OCI-LY7 (cell line): ENCODE measurements at regions not wholly inside any gene's neighbourhood (a gene's known extent, or its start where the extent isn't known, plus 50 kb on each side); places are given as distances from the start of the nearest gene placed in this dataset.

Experiments used
- BruUV-seq: library from RNA; stranded (reverse); fragments of 400-500 nt; replicated peaks from 2 replicates; lab custom pipeline; 2021; lab: Mats Ljungman, UMichigan
- CTCF ChIA-PET: fragments of 300-600 bp; sonication (Branson Sonifier 250); formaldehyde crosslinking; loops from one replicate; lab custom pipeline; 2022; ENCODE audit warnings: antibody characterized with exemption; ENCODE audit not compliant: unreplicated experiment; lab: Charles Lee
- POLR2A ChIA-PET: fragments of 300-600 bp; sonication (Branson Sonifier 250); formaldehyde crosslinking; loops from one replicate; lab custom pipeline; 2022; ENCODE audit warnings: antibody characterized with exemption; lab: Charles Lee
- DNase-seq: peaks from one replicate; pipeline ENCODE4 v3.0.0-alpha.2; 2015; ENCODE audit warnings: low spot score
- H2AFZ ChIP-seq: fragments of 200-600 bp; sonication (generic), shearing (Covaris generic); 2 replicates; pipeline ENCODE4 v1.6.1; 2014; ENCODE audit warnings: mild to moderate bottlenecking, antibody characterized with exemption, low read length, moderate library complexity
- H3K27ac ChIP-seq: fragments of 200-600 bp; sonication (generic); 2 replicates; pipeline ENCODE4 v1.5.1; 2014; ENCODE audit warnings: mixed run types, low read depth, mild to moderate bottlenecking, moderate library complexity, low read length, inconsistent platforms; ENCODE audit not compliant: poor library complexity, severe bottlenecking
- H3K36me3 ChIP-seq: fragments of 200-600 bp; sonication (generic); 2 replicates; pipeline ENCODE4 v1.6.1; 2014; ENCODE audit warnings: mild to moderate bottlenecking, antibody characterized with exemption, low read length, moderate library complexity, mixed read lengths; ENCODE audit not compliant: insufficient read depth
- H3K4me1 ChIP-seq: fragments of 200-600 bp; sonication (generic); 2 replicates; pipeline ENCODE4 v1.5.1; 2014; ENCODE audit warnings: mild to moderate bottlenecking, low read length; ENCODE audit not compliant: insufficient read depth, poor library complexity, severe bottlenecking
- H3K4me2 ChIP-seq: fragments of 200-600 bp; sonication (generic); 2 replicates; pipeline ENCODE4 v1.6.1; 2014; ENCODE audit warnings: mild to moderate bottlenecking, low read length
- H3K4me3 ChIP-seq: fragments of 200-600 bp; sonication (generic); 2 replicates; pipeline ENCODE4 v1.5.1; 2014; ENCODE audit warnings: mild to moderate bottlenecking, low read depth, low read length; ENCODE audit not compliant: poor library complexity, severe bottlenecking
- H3K79me2 ChIP-seq: fragments of 200-600 bp; sonication (generic); 2 replicates; pipeline ENCODE4 v1.6.1; 2016; ENCODE audit warnings: low read depth, mild to moderate bottlenecking, low read length, moderate library complexity, mixed read lengths; ENCODE audit not compliant: insufficient read depth
- H3K9me2 ChIP-seq: fragments of 200-600 bp; sonication (generic); 2 replicates; pipeline ENCODE4 v1.6.1; 2016; ENCODE audit warnings: mild to moderate bottlenecking, low read length, mixed read lengths; ENCODE audit not compliant: insufficient read depth
- H3K9me3 ChIP-seq: fragments of 200-600 bp; sonication (generic); 2 replicates; pipeline ENCODE4 v1.6.1; 2014; ENCODE audit warnings: mild to moderate bottlenecking, mixed run types, low read length, mixed read lengths
- H4K20me1 ChIP-seq: fragments of 200-600 bp; sonication (generic); 2 replicates; pipeline ENCODE4 v1.6.1; 2014; ENCODE audit warnings: mild to moderate bottlenecking, antibody characterized with exemption, low read length, moderate library complexity, mixed read lengths; ENCODE audit not compliant: insufficient read depth
- EZH2phosphoT487 ChIP-seq: fragments of 200-600 bp; sonication (generic); IDR thresholded peaks from 2 replicates; pipeline ENCODE4 v1.6.1; 2018; ENCODE audit warnings: low read depth, borderline replicate concordance, mild to moderate bottlenecking, mixed run types, antibody characterized with exemption, low read length, moderate library complexity, mixed read lengths
- intact Hi-C: fragments of 100-400 bp; cut with micrococcal nuclease; formaldehyde crosslinking; loops from one replicate; pipeline ENCODE4 v1.10.0; 2022; ENCODE audit not compliant: unreplicated experiment
- TF ChIP-seq, protein P1 (sequence below): fragments of 200-600 bp; sonication (generic); conservative IDR thresholded peaks from 2 replicates; pipeline ENCODE4 v1.5.1; 2014; ENCODE audit warnings: mild to moderate bottlenecking, antibody characterized with exemption, low read length, moderate library complexity, mixed read lengths

DNA sequence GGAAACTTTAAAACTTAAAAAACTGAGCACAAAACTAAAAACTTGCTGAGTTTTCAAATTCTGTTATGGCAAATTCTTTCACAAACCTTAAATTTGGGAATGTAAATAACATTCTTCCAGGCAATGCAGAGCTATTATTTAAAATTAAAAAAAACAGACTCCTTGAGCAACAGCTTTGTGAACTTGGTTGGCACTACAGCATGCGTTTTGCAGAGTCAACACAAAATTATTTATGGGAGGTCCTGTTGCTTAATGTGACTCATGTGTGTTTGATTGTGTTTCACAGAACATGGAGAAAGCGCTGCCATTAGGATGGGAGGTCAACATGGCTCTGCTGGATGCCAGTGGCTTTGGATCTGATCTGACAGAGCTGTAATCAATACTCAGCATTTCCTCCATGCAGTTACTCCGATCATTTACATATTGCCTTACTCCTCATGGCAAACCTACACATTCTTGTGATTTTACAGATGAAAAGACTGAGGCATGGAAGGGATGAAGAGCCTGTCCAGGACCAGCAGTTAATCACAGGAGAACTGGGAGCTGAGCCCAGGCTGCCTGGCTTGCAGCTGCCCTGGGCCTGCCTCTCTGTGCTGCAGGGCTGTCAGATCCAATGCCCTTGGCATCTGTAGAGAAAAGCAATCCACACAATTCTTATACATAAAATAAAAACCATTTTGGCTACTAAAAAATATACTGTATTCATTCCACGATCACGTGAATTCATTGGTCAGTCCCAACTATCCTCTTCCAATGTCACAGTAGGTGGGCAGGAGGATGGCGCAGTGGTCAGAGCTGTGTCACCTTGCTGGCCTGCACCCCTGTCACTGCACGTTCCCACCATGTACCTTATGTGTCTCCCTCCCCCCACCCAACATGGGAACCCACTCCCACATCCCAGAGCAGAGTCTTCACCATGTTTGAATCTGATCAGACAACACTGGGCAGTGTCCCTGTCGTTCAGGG is 200.9 kb downstream of the CXCL12 start:
- Histone ChIP-seq H4K20me1 (no peaks in the 10 kb centered on the region), H3K4me1 (no peaks in the 10 kb centered on the region), H3K27ac (no peak overlapping the region), H3K4me3 (no peak overlapping the region), H3K79me2 (no peaks in the 10 kb centered on the region), H3K9me3 (no peaks in the 10 kb centered on the region), H3K9me2 (no peaks in the 10 kb centered on the region), H3K36me3 (no peaks in the 10 kb centered on the region), H2AFZ (no peak overlapping the region), H3K4me2 (no peak overlapping the region)
- no TSS peak for BruUV-seq
- ChIA-PET CTCF (no interaction called here), POLR2A (interaction anchor here (0.6 kb wide), 1 partner anchor 1256 kb away, joined by 3 read pairs; no protein-coding TSS in a partner anchor)
- TF ChIP-seq, protein P1, sequence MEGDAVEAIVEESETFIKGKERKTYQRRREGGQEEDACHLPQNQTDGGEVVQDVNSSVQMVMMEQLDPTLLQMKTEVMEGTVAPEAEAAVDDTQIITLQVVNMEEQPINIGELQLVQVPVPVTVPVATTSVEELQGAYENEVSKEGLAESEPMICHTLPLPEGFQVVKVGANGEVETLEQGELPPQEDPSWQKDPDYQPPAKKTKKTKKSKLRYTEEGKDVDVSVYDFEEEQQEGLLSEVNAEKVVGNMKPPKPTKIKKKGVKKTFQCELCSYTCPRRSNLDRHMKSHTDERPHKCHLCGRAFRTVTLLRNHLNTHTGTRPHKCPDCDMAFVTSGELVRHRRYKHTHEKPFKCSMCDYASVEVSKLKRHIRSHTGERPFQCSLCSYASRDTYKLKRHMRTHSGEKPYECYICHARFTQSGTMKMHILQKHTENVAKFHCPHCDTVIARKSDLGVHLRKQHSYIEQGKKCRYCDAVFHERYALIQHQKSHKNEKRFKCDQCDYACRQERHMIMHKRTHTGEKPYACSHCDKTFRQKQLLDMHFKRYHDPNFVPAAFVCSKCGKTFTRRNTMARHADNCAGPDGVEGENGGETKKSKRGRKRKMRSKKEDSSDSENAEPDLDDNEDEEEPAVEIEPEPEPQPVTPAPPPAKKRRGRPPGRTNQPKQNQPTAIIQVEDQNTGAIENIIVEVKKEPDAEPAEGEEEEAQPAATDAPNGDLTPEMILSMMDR: no peak
- TF ChIP-seq EZH2phosphoT487: no peak
- no peak for DNase-seq
- intact Hi-C loops: no loop called here

DNA sequence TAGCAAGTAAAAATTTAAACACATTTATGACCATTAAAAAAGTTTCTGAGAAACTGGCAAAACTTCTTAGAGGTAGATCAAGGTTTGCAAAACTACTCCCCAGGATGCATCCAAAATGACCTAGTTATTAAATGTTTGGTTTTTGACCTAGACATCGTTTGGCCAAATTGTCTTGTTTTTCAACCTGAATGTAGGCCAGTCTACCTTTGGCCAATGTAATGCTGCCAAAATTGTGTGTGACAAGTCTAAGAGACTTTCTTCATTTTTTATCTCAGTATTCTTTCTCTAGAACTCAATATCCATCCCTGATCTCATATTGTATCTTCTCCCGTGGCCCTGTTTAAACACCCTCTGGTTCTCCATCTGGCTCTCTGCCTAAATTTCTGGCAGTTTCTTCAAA is 202.0 kb downstream of the CXCL12 start:
- Histone ChIP-seq H3K4me2 (no peak overlapping the region), H3K27ac (no peak overlapping the region), H3K36me3 (no peaks in the 10 kb centered on the region), H3K4me3 (no peak overlapping the region), H3K4me1 (no peaks in the 10 kb centered on the region), H4K20me1 (no peaks in the 10 kb centered on the region), H2AFZ (no peak overlapping the region), H3K79me2 (no peaks in the 10 kb centered on the region), H3K9me2 (no peaks in the 10 kb centered on the region), H3K9me3 (no peaks in the 10 kb centered on the region)
- intact Hi-C loops: no loop called here
- no peak for TF ChIP-seq EZH2phosphoT487
- TF ChIP-seq, protein P1: no peak
- POLR2A ChIA-PET: no interaction called here
- no TSS peak for BruUV-seq
- DNase-seq: no peak
- CTCF ChIA-PET: no interaction called here
